Calu3 (cell line): ENCODE measurements at regions not wholly inside any gene's neighbourhood (a gene's known extent, or its start where the extent isn't known, plus 50 kb on each side); places are given as distances from the start of the nearest gene placed in this dataset.
"Not testable (repeated sequence)": the region's sequence is repeated elsewhere in the genome, so short reads cannot be mapped to it uniquely, and the experiment has no call there.

Experiments
- BruUV-seq: library from RNA; stranded (reverse); fragments of 400-500 nt; replicated peaks from 2 replicates; lab custom pipeline; 2021; lab: Mats Ljungman, UMichigan
- CTCF ChIA-PET: fragments of 300-600 bp; sonication (Branson Sonifier 250); formaldehyde crosslinking; loops from one replicate; lab custom pipeline; 2022; ENCODE audit warnings: antibody characterized with exemption; lab: Charles Lee
- DNase-seq: peaks from one replicate; pipeline ENCODE4 v3.0.0; 2022
- H3K27ac Mint-ChIP-seq: one replicate; pipeline ENCODE4 v1.8.0; 2022; ENCODE audit warnings: mixed read lengths; ENCODE audit not compliant: unreplicated experiment
- H3K27me3 Mint-ChIP-seq: one replicate; pipeline ENCODE4 v1.8.0; 2022; ENCODE audit warnings: mixed read lengths; ENCODE audit not compliant: unreplicated experiment
- H3K36me3 Mint-ChIP-seq: one replicate; pipeline ENCODE4 v1.8.0; 2022; ENCODE audit warnings: mild to moderate bottlenecking, moderate library complexity, mixed read lengths; ENCODE audit not compliant: insufficient read depth, unreplicated experiment
- H3K4me1 Mint-ChIP-seq: one replicate; pipeline ENCODE4 v1.8.0; 2022; ENCODE audit warnings: mild to moderate bottlenecking, low read depth, mixed read lengths; ENCODE audit not compliant: unreplicated experiment
- H3K4me3 Mint-ChIP-seq: one replicate; pipeline ENCODE4 v1.8.0; 2022; ENCODE audit warnings: mild to moderate bottlenecking, low read depth, moderate library complexity, mixed read lengths; ENCODE audit not compliant: unreplicated experiment
- H3K9me3 Mint-ChIP-seq: one replicate; pipeline ENCODE4 v1.8.0; 2022; ENCODE audit warnings: low read depth, mixed read lengths; ENCODE audit not compliant: unreplicated experiment
- intact Hi-C: fragments of 100-400 bp; cut with micrococcal nuclease; formaldehyde crosslinking; loops from one replicate; pipeline ENCODE4 v1.10.0; 2022; ENCODE audit not compliant: unreplicated experiment
- TF ChIP-seq, protein P1 (sequence below): fragments of 200-600 bp; IDR thresholded peaks from one replicate; pipeline ENCODE4 v1.8.0; 2022; ENCODE audit warnings: antibody characterized with exemption; ENCODE audit not compliant: unreplicated experiment

DNA sequence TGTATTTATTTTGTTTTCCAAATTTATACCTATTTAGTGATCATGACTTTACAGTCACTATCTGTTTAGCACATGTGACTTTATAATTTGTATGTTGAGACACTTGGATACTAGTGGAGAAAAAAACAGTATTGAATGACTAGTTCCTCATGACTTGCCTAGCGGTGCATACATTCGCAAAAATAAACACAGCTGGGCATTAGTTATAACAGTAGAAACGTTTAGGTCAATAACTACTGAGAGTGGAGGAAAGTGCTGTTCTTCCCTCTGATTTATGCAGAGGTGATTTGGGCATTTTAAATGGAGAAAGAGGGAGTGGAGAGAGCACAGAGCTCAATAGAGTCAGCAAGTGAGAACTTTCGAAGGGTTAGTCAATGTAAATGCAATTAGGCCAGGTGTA is 1679.0 kb upstream of the B3GALT2 start:
- Mint-ChIP-seq H3K4me3 (no peak overlapping the region), H3K9me3 (no peaks in the 10 kb centered on the region), H3K27me3 (no peaks in the 10 kb centered on the region), H3K4me1 (no peaks in the 10 kb centered on the region), H3K27ac (no peak overlapping the region), H3K36me3 (no peaks in the 10 kb centered on the region)
- CTCF ChIA-PET, result no interaction called here
- TF ChIP-seq, protein P1, sequence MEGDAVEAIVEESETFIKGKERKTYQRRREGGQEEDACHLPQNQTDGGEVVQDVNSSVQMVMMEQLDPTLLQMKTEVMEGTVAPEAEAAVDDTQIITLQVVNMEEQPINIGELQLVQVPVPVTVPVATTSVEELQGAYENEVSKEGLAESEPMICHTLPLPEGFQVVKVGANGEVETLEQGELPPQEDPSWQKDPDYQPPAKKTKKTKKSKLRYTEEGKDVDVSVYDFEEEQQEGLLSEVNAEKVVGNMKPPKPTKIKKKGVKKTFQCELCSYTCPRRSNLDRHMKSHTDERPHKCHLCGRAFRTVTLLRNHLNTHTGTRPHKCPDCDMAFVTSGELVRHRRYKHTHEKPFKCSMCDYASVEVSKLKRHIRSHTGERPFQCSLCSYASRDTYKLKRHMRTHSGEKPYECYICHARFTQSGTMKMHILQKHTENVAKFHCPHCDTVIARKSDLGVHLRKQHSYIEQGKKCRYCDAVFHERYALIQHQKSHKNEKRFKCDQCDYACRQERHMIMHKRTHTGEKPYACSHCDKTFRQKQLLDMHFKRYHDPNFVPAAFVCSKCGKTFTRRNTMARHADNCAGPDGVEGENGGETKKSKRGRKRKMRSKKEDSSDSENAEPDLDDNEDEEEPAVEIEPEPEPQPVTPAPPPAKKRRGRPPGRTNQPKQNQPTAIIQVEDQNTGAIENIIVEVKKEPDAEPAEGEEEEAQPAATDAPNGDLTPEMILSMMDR, result no peak
- no peak for DNase-seq
- BruUV-seq, result no TSS peak
- intact Hi-C loops, result no loop called here

DNA sequence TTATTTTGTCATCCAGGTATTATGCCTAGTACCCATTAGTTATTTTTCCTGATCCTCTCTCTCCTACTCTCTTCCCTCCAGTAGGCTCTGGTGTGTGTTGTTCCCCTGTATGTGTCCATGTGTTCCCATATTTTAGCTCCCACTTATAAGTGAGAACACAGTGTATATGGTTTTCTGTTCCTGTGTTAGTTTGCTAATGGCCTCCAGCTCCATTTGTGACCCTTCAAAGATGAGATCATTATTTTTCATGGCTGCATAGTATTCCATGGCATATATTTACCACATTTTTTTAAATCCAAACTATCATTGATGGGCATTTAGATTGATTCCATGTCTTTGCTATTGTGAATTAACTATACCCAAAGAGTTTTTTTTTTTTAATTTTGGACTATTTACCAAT is 1675.7 kb upstream of the B3GALT2 start:
- Mint-ChIP-seq H3K27ac (no peak overlapping the region), H3K36me3 (no peaks in the 10 kb centered on the region), H3K4me1 (no peaks in the 10 kb centered on the region), H3K9me3 (no peaks in the 10 kb centered on the region), H3K4me3 (no peak overlapping the region), H3K27me3 (no peaks in the 10 kb centered on the region)
- CTCF ChIA-PET, result no interaction called here
- BruUV-seq, result no TSS peak
- TF ChIP-seq, protein P1, result no peak
- intact Hi-C loops, result no loop called here
- DNase-seq, result no peak

GRCh38 chr1:194860248-194861201 is 1674.1 kb upstream of the B3GALT2 start:
- no peak for DNase-seq
- Mint-ChIP-seq H3K9me3 (no peaks in the 10 kb centered on the region), H3K27ac (no peak overlapping the region), H3K36me3 (no peaks in the 10 kb centered on the region), H3K4me1 (no peaks in the 10 kb centered on the region), H3K27me3 (no peaks in the 10 kb centered on the region), H3K4me3 (no peak overlapping the region)
- TF ChIP-seq, protein P1, result no peak
- intact Hi-C loops, result no loop called here
- no TSS peak for BruUV-seq
- CTCF ChIA-PET, result no interaction called here

DNA sequence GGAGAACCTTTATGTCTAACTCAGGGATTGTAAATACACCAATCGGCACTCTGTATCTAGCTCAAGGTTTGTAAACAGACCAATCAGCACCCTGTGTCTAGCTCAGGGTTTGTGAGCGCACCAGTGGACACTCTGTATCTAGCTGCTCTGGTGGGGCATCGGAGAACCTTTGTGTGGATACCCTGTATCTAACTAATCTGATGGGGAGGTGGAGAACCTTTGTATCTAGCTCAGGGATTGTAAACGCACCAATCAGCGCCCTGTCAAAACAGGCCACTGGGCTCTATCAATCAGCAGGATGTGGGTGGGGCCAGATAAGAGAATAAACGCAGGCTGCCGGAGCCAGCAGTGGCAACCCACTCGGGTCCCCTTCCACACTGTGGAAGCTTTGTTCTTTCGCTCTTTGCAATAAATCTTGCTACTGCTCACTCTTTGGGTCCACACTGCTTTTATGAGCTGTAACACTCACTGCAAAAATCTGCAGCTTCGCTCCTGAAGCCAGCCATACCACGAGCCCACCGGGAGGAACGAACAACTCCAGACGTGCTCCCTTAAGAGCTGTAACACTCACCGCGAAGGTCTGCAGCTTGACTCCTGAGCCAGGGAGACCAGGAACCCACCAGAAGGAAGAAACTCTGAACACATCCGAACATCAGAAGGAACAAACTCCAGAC is 1673.2 kb upstream of the B3GALT2 start:
- H3K27ac Mint-ChIP-seq, BruUV-seq, CTCF ChIA-PET, intact Hi-C loops, H3K36me3 Mint-ChIP-seq, H3K4me1 Mint-ChIP-seq, H3K27me3 Mint-ChIP-seq, DNase-seq, H3K9me3 Mint-ChIP-seq, H3K4me3 Mint-ChIP-seq: not testable (repeated sequence)

GRCh38 chr1:194858811-194859480 is 1672.5 kb upstream of the B3GALT2 start:
- H3K9me3 Mint-ChIP-seq, result not testable (repeated sequence)

More at GRCh38 chr1:194858811-194859480, 1672.5 kb upstream of the B3GALT2 start:
- DNase-seq, H3K4me1 Mint-ChIP-seq, H3K27me3 Mint-ChIP-seq, BruUV-seq, H3K27ac Mint-ChIP-seq, H3K4me3 Mint-ChIP-seq, intact Hi-C loops, CTCF ChIA-PET, H3K36me3 Mint-ChIP-seq: not testable (repeated sequence)
